GM23248 (cell line): ENCODE measurements at regions not wholly inside any gene's neighbourhood (a gene's known extent, or its start where the extent isn't known, plus 50 kb on each side); places are given as distances from the start of the nearest gene placed in this dataset.

Experiments
- EZH2 ChIP-seq: fragments of 200-600 bp; sonication (generic); IDR thresholded peaks from 2 replicates; pipeline ENCODE4 v1.6.1; 2018; ENCODE audit warnings: antibody characterized with exemption, mild to moderate bottlenecking; ENCODE audit not compliant: insufficient read depth, poor library complexity, severe bottlenecking
- EZH2phosphoT487 ChIP-seq: fragments of 200-600 bp; sonication (generic); IDR thresholded peaks from 2 replicates; pipeline ENCODE4 v1.6.1; 2018; ENCODE audit warnings: antibody characterized with exemption, moderate library complexity, mild to moderate bottlenecking, low read depth; ENCODE audit not compliant: insufficient read depth

GRCh38 chr10:59098831-59099452 is 77.5 kb upstream of the PHYHIPL start:
- TF ChIP-seq EZH2 = no peak
- TF ChIP-seq EZH2phosphoT487 = no peak
